Middle frontal gyrus (tissue), 1 donor: ENCODE measurements at regions not wholly inside any gene's neighbourhood (a gene's known extent, or its start where the extent isn't known, plus 50 kb on each side); places are given as distances from the start of the nearest gene placed in this dataset.

Source experiments
- DNase-seq: peaks from one replicate; pipeline ENCODE4 v3.0.0-alpha.2; 2015; ENCODE audit warnings: low spot score; ENCODE audit errors: extremely low spot score

DNA sequence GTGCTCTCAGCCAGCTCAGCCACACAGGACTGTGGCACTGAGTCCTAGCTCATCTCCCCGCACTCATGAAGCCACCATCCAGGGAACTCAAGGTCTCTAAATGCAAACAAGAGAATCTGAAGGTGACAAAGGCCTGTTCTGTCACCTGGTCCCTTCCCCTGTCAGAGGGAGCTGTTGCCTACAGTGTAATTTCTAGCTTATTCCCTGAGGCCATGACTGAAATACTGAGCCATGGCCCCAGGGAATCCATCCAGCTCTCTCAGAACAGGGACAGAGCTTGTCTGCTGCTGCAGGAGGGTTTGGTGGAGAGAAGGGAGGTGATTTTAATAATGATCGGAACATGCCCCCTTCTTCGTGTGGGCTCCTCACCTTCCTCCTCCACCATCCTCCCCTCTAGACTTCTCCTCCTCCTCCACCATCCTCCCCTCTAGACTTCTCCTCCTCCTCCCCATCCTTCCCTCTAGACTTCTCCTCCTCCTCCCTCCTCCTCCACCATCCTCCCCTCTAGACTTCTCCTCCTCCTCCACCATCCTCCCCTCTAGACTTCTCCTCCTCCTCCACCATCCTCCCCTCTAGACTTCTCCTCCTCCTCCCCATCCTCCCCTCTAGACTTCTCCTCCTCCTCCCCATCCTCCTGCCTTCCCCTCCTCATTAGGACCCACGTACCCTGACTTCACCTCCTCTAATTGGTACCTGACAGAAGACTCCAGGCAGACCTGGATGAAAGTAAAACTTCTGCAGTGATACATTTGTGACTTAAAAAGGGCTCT lies 338.0 kb upstream of the MKI67 start:
- no peak for DNase-seq

DNA sequence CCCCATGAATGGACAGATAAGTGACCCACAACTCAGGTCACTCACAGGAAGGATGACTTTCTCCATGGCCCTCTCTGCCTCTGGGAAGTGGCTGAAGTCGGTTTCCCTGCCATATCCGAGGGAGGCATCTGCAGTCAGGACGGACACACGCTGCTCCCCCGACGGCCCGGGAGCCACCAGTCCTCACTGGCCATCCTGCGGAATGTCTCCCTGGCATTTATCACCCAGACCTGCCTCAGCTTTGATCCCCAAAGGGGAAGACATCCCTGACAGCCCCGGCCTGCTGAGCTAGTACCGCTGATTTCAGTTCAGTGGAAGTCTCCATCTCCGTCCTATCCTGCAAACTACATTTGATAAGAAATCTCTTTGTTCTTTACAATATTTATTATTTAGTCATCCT lies 339.5 kb upstream of the MKI67 start:
- no peak for DNase-seq

DNA sequence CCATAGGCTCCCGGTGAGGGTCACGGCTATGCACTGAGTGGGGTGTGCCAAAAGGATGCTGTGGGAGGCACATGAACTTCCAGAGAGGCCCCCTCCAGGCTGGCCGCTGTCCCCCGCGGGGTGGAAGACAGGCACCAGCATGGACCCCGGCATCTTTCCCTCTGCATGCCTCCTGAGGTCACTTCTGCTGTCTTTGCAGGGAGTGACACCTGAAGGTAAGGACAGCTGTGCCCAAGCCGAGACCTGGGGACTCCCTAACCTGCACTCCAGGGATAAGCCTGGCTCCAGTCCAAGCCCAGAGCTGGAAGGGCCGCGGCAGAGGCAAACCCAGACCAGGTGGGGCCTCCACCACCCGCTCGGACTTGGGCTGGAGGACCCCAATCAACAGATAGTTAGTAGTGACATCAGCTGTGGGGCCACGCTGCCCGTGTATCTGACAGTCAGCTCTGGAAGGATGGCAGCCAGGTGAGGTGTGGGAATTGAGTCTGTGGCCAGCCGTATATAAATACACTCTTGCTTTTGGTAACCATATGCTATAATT lies 340.7 kb upstream of the MKI67 start:
- DNase-seq: no peak

DNA sequence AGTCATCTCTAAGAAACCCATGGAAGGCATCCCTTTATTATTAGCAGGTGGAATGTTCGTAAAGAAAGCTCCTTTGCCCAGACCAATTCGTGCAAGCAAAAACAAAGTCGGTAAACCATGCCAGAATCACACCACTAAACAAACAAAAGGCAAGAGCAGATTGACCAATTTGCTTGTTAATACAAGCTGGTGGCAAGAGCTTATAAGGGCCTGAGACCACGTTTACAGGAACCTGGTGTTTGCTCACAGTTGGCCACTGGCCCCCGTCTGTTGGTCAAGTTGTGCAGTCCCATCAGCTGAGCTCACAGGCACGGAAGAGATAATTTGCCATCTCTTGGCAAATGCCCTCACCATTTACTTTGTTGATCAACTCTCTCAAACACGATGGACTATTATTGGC lies 342.2 kb upstream of the MKI67 start:
- DNase-seq: no peak

DNA sequence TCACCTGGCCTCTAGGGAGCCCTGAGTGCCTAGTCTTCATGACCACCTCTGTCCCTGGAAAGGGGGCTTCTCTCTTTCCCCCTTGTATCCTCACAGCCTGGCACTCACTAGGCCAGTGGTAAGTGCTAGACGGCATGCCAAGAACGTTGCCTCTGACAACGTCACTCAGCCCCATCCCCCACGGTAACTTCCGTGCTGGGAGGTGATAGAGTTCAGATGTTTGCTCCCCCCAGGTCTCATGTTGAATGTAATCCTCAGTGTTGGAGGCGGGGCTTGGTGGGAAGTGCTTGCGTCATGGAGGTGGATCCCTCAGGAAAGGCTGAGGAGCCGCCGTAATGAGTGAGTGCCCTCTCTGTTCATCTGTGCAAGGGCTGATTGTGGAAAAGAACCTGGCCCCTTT lies 343.3 kb upstream of the MKI67 start:
- DNase-seq: no peak

DNA sequence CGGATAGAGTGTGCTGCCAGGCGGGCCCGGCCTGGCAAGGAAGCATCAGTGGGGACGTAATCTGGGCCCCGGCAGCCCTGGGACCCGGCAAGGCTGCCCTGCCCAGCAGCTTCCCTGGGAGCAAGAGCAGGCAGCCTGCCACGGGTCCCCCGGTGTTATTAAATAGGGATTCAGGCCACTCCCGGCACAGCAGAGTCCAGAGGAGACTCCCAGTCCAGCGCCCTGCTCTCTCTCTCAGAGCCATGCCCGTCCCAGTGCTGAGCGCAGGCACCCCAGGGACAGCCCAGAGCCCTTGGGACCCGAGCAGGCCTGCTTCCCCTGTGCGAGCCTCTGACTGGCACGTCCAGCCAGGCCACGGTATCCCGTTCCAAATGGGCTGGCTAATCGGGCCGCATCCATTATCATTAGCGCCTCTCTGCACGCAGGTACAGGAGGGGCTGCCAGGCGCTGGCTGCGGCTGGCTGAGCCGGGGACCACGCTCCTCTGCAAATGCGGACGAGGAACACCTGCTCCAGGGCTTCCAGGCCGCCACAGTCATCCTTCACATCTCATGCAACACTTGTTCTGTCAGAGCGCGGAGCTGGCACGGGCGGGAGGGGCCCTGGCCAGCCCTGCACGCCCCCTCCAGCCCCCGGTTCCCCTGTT lies 344.2 kb upstream of the MKI67 start:
- no peak for DNase-seq

DNA sequence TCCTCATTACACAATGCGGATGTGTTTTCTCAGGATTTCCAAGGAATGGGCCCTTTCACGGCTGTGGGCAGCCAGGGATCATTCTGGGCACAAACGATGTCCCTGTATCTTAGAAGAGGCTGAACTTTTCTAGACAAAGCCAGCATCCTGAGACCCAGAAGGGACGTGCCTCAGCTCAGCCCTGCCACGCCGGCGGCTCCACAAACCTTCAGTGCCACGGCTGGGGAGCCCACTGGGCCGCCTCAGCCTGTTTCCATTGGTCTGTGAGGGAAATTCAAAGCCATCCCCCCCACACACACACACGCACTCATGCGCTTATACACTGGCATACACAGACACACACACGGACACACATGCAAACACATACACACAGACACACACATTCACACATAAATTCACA lies 344.9 kb upstream of the MKI67 start:
- DNase-seq: no peak

DNA sequence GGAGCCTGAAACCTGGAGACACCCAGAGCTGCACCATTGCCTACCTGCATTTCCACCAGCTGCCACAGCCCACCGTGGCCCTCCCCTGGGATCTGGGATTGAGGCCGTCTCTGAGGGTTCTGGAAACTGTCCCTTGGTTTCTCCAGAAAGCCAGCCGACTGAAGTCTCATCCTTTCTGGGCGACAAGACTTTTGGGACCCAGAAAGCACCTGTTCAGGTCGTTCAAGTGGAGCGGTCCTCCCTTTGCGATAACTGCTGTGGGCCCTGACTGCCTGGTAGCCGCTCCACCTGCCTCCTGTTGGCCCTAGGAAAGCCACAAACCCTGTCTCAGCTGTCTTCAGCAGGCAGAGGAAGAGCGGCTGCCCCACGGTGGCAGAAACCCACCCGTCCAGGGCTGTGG lies 346.0 kb upstream of the MKI67 start:
- no peak for DNase-seq

DNA sequence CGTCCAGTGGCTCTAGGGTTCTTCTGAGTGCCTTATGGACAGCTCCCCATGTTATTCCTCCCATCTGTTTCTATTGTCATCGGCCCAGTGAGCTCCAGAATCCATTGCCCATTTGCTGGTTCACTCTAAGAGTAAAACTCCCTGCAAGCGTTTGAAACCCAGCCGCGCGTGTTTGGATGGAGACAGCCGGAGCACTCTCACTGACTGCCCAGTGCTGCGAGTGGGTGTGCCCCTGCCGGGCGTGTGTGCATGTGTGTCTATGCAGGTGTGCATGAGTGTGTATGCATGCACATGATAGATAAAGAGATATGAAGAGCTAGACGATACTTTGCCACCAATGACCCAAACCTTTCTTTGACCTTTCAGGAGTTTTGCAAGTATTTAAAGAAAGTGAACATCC lies 347.2 kb upstream of the MKI67 start:
- no peak for DNase-seq

DNA sequence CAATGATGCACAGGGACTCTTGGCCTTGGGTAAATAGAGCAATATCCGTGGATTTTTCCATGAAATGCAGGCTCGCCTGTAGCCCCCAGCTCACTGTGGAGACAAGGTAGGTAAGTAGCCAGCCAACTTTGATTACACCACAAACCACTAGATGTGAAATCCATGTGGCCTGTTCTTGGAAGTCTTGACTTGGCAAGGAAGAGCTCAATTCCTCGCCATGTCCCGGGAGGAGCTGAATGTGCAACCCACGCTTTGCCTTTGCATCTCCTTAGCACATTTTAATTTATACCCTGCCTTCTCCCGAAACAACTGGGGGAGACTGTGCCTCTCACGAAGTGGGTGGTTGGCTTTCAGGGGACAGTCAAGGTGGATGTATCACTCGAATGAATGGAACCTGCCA lies 347.7 kb upstream of the MKI67 start:
- DNase-seq: no peak

DNA sequence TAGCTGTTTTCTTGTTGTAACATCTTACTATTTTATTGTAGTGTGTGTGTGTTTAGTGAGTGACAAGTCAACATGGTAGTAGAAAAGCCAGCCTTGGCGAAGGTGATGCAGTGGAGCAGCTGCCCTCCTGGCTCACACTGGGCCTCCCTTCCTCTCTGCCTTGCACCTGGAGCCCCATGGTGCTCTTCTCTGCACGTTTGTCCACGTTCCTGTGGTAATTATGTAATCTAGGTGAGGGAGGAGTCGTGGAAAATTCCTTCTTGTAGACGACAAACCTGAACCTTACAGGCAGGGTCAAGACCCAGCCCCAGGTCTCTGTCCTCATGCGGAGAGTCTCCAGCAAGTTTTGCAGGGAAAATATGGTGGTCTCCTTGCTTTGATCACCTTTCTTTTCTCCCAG lies 348.3 kb upstream of the MKI67 start:
- DNase-seq: no peak

DNA sequence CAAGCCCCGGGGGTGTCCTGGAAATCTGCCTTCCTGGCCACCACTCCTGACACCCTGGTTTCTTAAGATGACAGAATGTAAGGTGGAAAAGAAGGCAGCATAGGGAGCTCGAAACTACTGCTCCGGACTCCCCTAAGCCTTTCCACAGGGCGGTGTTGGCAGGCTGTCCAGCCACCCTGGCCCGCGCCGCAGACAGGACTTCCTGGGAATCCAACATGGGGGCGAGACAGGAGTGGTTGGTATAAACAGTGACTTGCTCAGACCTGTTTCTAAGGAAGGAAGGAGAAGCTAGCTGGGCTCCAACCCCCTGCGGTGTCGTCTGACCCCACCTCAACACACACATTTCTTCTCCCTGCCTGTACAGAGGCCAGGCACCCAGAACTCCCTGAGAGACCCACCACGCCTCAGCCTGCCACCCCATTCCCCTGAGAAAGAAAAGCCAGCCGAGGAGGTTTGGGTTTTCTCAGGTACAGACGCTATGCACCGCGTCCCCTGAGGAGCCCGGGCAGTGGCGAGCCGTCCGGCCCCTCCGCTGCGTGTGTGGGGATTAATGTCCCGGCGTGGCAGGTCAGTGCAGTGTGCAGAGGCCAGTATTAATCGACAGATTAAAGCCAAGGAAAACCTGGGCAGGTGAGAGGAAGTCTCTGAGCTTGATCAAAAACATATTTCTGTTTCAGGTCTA lies 349.6 kb upstream of the MKI67 start:
- DNase-seq: no peak

DNA sequence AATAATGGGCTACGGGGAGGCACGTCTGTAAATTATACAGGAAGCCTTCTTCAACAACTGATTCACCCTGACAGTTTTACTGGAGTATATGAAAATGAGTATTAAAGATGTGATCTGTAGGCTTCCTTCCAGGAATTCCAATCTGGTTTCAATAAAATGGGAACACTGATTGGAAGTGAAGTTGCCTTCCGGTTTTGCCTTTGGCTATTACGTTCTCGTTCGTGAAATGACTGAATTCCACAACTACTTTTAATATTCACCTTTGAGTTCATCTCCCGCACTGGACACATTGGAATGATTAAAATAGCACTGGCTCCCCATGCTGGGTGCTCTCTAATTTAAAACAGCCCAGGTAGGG lies 350.1 kb upstream of the MKI67 start:
- no peak for DNase-seq

DNA sequence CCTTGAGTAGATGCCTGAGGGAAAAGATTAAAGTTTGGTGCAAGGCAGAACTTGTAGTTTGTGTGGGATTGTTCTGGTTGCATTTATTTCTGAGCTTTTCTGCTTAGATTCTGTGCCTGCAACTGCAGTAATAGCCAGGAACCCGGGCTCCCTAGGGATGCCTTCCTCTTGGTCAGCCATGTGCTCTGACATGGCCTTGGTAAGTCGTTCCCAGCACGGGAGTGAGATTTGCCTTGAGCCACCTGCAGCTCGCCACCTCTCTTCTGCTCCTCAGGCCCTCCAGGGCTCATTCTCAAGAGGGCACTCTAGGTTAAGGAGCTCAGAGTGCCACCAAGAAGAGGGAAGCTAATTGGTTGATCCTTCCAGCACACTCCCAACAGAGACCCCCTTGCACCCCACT lies 350.6 kb upstream of the MKI67 start:
- DNase-seq: no peak

DNA sequence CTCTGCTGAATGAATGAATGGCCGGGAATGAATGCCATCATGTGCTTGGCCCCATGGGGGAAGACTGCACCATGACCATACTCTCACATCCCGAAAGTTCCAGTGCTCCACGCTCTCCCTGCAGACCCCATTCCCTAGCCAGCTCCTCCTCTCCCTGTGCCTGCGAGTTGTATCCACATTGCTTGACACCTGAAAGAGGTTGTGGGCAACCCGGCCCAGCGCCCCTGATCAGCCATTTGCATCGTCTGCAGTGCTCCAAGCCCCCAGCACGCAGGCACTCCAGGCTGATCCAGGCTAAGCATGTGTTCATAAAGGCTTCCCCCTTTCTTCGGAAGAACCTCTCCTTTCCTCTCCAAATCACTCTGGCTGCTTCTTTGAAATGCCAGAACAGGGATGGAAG lies 354.4 kb upstream of the MKI67 start:
- no peak for DNase-seq

DNA sequence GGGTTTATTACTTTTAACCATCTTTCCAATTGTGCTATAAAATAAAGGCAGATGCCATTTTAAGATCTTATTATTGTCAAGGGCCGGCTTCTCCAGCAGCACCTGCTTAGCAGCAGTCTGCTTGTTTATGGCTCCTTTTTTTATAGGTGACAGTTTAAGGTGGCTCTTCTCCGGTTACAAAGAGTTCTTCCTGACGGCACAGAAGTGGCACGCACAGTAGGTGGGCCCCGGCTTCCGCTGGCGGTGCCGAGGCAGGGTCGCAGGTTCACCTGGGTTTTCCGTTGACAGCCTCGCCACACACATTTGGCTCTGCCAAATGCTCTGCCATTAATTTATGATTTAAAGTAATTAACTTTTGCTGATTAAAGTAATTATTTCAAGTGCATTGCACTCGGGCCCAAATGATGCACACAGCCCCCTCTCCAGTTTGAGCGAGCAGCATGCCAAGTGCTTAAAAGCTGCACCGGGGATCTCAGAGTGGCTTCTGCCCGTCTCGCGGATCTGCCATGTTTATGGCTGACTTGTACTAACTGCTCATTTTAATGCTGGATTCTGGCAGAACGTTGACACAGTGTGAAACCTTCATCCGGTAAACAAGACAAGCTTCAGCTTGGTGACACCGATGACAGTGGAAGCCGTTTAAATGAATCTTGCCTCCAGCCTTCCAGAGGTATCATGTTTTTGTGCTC lies 355.1 kb upstream of the MKI67 start:
- DNase-seq: no peak

DNA sequence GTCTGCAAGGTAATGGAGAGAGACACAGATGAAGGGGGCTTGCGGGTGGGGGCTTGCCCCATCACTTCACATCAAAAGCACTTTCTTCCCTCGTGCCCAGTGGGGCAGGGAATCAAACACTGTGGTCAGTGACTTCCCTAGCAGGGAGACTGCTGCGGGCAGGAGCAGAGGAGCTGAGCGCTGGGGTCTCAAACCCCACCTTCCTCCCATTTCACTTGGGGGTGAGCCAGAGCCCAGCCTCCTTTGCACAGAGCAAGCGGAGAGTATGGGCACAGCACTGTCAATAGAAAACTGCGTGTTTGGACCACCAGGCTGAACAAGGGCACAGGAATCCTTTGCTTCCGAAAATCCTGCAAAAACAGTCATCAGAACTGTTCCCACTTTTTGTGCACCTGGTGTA lies 355.8 kb upstream of the MKI67 start:
- no peak for DNase-seq

DNA sequence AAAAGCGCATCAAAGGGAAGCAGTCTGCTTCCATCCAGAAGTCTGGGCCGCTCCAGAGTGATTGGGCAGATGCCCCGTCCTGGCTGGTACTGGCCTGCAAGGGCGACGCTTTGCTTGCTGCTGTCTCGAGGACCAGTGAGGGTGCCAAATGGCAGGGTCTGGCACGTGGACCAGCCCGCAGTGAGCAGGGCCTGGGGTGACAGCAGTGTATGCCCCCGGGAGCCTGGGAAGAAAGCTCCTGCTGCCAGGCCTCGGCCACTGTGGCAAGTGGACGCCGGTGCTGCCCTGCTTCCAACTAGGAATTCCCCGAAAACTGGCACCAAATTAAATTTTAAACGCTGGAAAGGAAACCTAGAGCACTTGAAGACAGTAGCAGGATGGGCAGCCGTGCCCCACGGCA lies 357.0 kb upstream of the MKI67 start:
- no peak for DNase-seq

DNA sequence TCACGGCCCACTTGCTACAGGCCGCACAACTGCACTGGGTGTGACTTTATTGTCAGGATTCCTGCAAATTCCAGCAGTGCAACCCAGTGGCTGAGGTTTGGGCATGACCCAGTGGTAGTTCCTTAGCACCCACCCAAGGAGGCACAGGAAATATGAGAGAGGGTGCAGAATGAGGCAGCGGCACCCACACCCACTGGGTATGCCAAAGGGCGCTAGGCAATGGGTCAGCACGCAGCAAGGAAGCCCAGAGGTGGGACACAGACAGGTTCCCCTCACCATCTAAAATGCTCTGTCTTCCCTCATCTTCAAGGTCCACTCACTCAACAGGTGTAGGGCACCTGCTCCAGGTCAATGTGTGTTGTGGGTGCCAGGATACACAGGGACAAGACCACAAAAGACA lies 357.8 kb upstream of the MKI67 start:
- DNase-seq: no peak

DNA sequence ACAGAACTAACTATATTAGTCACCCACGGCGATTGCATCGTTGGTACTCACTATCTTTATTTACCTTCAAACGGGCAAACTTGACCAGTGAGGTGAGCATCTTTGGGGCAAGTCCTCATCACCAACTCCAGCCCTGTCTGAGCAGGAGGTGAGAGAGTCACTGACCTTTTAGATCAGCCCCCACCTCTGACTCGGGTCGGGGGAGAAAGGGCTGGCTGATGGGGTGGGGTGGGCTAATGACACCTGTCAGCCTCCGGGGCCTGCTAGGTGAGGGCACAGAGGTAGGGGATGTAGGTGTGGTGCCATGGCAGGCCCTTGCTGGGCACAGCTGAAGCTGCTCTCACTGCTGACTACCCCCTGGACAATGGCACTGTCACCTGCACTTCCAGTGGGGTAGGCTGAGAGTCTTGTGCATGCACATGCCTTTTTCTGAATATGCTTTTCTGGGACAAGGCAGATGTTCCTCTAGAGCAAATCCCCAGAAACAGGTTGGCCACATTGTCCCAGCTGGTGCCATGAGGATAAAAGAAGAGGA lies 359.5 kb upstream of the MKI67 start:
- DNase-seq: no peak

DNA sequence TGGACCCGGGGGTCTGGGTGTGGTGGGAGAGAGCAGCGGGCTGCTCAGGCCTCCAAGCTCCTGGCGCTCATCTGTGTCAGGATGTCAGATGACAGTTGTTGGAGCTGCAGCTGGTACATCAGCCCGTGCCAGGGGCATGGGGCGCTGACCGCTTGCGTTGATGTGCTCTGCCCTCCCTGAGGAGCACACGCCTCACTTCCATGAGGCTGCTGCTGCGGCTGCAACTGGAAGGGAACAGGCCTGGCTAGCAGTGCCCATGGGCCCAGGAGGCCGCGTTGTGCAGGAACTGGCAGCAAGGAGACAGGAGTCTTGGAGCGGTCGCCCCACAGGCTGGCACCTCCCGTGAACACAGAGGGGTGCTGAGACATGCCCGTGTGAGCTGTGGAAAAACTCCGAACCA lies 361.3 kb upstream of the MKI67 start:
- no peak for DNase-seq
